HG02759 (cell line): ENCODE measurements at regions not wholly inside any gene's neighbourhood (a gene's known extent, or its start where the extent isn't known, plus 50 kb on each side); places are given as distances from the start of the nearest gene placed in this dataset.
"Not testable (repeated sequence)": the region's sequence is repeated elsewhere in the genome, so short reads cannot be mapped to it uniquely, and the experiment has no call there.

ENCODE experiments used
- ATAC-seq: cut with Tn5 transposase; IDR thresholded peaks from one replicate; pipeline ENCODE4 v1.9.1; 2021; ENCODE audit warnings: mild to moderate bottlenecking, moderate library complexity; ENCODE audit not compliant: unreplicated experiment

GRCh38 chr9:102405218-102405867, 589.8 kb upstream of the CYLC2 start:
- no peak for ATAC-seq

GRCh38 chr9:102403514-102403913, 591.6 kb upstream of the CYLC2 start:
- ATAC-seq = no peak

GRCh38 chr9:102398205-102398604, 596.9 kb upstream of the CYLC2 start:
- ATAC-seq = no peak

GRCh38 chr9:102385620-102386019, 609.5 kb upstream of the CYLC2 start:
- not testable (repeated sequence) for ATAC-seq

- ATAC-seq = no peak
These were observed 624.2 kb upstream of the GRIN3A start for GRCh38 chr9:102362470-102363132.

GRCh38 chr9:102360846-102361245, 622.4 kb upstream of the GRIN3A start:
- ATAC-seq = no peak

GRCh38 chr9:102355982-102356381, 617.5 kb upstream of the GRIN3A start:
- no peak for ATAC-seq

- ATAC-seq = no peak
These were observed 615.6 kb upstream of the GRIN3A start for GRCh38 chr9:102354041-102354440.

GRCh38 chr9:102337471-102337870, 599.0 kb upstream of the GRIN3A start:
- ATAC-seq = not testable (repeated sequence)

- ATAC-seq = no peak
These were observed 570.9 kb upstream of the GRIN3A start for GRCh38 chr9:102309379-102309778.

- ATAC-seq = no peak
These were observed 556.7 kb upstream of the GRIN3A start for GRCh38 chr9:102295188-102295587.

GRCh38 chr9:102273952-102274351, 535.5 kb upstream of the GRIN3A start:
- ATAC-seq = no peak

- no peak for ATAC-seq
These were observed 514.7 kb upstream of the GRIN3A start for GRCh38 chr9:102253099-102253498.

- ATAC-seq = no peak
These were observed 506.5 kb upstream of the GRIN3A start for GRCh38 chr9:102244916-102245315.

GRCh38 chr9:102237520-102237919, 499.1 kb upstream of the GRIN3A start:
- ATAC-seq = no peak

- ATAC-seq = no peak
These were observed 498.6 kb upstream of the GRIN3A start for GRCh38 chr9:102237094-102237493.

- ATAC-seq = not testable (repeated sequence)
These were observed 489.0 kb upstream of the GRIN3A start for GRCh38 chr9:102227416-102227815.

- ATAC-seq = no peak
These were observed 487.5 kb upstream of the GRIN3A start for GRCh38 chr9:102225841-102226441.

GRCh38 chr9:102223320-102224136, 485.1 kb upstream of the GRIN3A start:
- ATAC-seq = not testable (repeated sequence)

GRCh38 chr9:102209176-102209575, 470.7 kb upstream of the GRIN3A start:
- ATAC-seq = no peak

GRCh38 chr9:102206432-102206831, 468.0 kb upstream of the GRIN3A start:
- no peak for ATAC-seq
